ENCODE measurements at regions not wholly inside any gene's neighbourhood (a gene's known extent, or its start where the extent isn't known, plus 50 kb on each side); places are given as distances from the start of the nearest gene placed in this dataset.
"Not testable (repeated sequence)": the region's sequence is repeated elsewhere in the genome, so short reads cannot be mapped to it uniquely, and the experiment has no call there.

GRCh38 chr16:59632276-59632855, 898.2 kb upstream of the GOT2 start:
- DNase-seq: no peak

DNA sequence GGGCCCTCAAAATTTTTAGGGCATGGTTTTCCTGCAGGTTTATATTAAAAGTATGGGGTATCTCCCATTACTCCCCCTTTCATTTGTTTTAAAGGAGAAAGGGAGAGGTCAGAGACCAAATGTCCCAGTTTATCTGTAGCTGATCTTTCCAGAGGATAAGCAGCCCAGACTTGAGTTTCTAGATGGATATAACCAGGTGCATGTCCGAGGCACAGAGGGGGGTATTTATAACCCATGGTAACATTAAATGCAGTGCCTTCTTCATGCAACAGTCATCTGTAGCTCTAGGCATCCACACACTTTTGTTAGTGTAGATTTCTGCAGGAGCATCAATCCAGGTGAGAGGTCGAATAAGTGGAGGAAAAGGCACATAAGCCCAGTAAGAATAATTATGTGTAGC, 890.3 kb upstream of the GOT2 start:
- DNase-seq: not testable (repeated sequence)

- no peak for DNase-seq
Measured at GRCh38 chr16:59614466-59615240, 880.5 kb upstream of the GOT2 start.

GRCh38 chr16:59612910-59613620, 878.9 kb upstream of the GOT2 start:
- not testable (repeated sequence) for DNase-seq

DNA sequence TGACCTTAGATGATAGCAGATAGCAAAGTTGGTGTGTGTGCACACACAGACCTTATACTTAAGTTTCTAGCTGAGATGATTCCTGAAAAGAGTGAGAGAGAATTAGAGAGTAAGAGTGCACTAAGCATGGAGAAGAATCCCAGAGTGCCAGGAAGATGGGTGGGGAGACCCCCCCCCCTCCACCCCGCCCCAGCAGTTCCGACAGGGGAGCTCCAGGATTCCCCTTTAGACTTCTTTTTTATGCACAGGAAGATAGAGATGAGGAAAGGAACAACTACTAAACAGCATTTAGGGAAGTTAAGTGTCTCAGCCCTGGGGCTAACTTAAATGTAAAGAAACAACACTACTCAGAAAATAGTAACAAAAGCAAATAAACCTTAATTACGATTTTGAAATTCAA, 878.0 kb upstream of the GOT2 start:
- no peak for DNase-seq

DNA sequence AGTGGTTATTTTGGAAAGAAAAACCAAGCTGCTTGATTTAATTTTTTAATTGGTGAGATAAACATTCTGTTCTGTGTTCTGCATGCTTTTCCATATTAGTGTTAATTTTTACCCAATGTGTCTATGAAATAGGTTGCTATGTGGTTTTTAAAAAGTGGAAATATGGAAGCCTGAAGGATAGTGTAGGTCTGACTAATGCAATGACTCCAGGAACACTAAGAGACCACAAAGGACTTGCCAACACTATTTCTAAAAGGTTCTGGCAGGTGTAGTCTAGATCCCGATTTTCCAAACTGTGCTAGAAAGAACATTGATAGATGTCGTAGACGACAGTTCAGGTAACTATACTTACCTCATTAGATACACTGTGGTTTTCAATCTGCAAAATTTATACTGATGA, 877.4 kb upstream of the GOT2 start:
- no peak for DNase-seq

- no peak for DNase-seq
Measured at GRCh38 chr16:59605706-59606105, 871.6 kb upstream of the GOT2 start.

DNA sequence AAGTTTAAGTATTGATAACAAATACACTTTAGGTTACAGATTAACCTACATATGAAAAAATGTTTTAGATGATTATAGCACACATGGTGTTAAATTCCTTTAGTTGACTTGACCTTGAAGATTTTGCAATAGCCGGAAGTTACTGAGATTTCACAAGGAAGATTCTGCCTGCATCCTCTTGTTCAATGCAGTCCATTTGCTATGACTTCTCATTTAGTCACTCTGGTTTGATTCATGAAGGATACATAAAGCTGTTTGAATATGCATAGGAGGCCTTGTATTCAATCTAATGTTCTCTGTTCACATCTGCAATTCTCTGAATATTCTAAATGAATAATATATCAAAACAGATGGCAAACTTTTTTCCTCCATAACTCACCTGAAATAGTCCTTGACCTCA, 870.2 kb upstream of the GOT2 start:
- DNase-seq: no peak

- no peak for DNase-seq
Measured at GRCh38 chr16:59601452-59601851, 867.3 kb upstream of the GOT2 start.

- DNase-seq: no peak
Measured at GRCh38 chr16:59597269-59597668, 863.2 kb upstream of the GOT2 start.

DNA sequence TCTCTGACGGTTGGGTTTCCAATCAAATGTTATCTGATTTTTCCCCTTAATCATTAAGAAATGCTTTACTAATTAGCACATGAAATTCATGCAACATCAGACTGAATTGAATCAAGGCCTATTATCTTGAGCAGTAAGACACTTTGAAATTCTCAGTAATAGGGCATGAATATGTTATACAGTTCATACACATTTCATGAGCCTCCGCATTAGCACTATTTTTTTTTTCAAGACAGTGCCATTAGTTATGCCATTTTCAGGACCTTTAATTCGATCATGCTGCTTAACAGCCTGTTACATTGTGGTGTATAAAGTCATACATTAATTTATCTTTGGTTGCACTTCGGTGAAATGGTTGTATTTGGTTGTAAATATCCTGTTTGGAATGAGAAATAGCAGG, 862.6 kb upstream of the GOT2 start:
- DNase-seq: no peak

- no peak for DNase-seq
Measured at GRCh38 chr16:59593194-59593661, 859.1 kb upstream of the GOT2 start.

DNA sequence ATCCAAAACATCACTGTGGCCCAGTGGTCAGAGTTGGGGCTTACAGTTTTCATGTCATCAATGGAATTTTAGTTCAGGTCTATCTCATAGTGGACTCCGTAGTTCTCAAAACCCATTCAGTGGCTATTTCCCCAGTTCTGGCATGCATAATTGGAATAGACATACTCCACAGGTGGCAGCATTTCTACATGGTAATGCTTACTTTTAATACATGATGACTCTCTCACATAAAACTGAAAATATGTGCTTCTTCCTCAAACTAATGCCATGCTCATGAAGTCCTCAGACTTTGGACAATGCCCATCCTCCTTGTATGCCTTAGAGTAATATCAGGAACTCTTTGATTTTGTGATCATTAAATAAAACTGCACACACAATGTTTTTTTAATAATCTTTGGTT, 857.4 kb upstream of the GOT2 start:
- no peak for DNase-seq

DNA sequence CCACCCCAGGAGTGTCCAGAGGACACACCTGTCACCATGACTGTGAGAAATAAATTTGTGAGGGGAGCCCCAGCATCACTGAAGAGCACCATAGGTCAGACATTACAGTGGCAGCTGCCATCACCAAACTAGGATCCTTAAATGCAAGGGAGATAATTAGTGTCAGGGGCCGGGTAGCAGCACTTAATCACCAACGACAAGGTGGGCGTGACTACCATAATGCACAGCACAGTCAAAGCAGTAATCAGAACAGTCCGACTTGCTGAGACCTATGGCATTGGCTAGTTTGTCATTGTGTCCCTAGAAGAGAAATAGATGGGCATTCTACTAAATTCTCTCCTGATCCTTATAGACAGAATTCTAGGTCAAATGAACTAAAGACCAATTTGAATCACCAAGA, 856.7 kb upstream of the GOT2 start:
- DNase-seq: no peak

- DNase-seq: no peak
Measured at GRCh38 chr16:59586331-59586730, 852.2 kb upstream of the GOT2 start.

DNA sequence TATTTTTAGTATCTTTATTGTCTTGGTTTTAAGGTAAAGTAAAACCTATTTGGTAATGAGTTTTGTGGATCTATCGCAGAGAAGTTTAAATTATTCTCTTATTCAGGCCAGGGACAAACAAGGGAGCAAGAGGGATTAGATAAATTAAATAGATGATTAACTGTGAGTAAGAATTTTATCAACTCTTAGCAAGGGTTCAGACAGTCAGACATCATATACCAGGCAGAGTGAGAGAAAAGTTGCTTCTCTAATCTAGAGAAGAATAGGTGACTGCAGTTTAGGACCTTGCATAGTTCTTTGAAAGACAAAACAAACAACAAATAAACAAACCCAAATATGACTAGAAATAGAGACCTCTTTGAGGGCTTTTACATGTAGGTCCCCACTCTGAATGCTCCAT, 840.2 kb upstream of the GOT2 start:
- no peak for DNase-seq

GRCh38 chr16:59573528-59574271, 839.6 kb upstream of the GOT2 start:
- DNase-seq: no peak

DNA sequence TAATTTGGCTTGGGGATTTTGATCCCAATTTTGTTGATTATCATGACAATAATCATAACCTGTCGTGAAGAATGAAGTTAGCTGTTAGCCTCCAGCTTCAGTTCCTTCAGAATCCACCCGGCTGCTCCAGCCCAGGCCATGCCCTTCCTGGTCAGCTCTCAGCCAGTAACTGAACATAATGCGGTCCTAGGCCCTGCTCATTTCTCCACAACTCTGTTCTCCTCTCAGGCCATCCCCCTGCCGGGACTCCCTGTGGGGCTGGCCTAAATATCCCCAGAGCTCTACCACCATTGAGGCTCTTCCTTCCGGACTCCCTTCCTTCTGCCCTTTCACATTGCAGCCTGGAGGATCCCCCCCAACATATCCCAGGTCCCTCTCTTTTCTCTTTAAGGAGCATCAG, 833.4 kb upstream of the GOT2 start:
- DNase-seq: no peak

DNA sequence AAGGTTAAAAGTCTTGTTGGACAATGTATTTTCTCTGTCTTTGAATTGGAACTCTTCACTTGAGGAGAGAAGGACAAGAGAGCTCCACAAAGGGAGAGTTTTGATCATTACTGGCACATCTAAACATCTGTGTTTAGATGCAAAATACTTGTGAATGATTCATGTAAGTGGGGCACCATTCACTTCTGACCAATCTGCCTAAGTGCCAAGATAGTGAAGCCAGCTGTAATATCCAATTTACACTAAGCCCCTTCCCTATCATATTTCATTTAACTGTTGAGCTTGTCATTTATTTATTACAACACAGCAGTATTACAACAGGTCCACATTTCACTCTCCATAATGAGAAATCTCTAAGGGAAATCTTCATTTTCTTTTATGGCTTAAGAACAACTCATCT, 832.3 kb upstream of the GOT2 start:
- no peak for DNase-seq

- no peak for DNase-seq
Measured at GRCh38 chr16:59558679-59559078, 824.6 kb upstream of the GOT2 start.

DNA sequence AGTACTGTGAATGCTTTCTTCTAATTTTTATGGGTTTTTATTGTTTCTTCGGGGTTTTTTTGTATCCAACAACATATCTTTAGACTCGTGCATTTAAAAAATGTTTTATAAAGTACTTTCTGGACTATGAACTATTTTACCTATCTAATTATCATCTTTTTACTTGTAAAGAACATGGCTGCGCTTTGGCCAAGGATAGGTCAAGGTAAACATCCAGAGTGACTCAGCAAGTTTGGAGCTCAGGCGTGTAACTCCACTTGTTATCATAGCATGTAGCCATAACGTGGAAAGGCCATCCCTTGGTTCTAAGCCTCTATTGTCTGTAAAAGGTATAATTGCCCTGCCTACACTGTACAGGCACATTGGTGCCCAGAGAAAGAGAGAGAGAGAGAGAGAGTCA, 818.0 kb upstream of the GOT2 start:
- DNase-seq: no peak

GRCh38 chr16:59545721-59546120, 811.6 kb upstream of the GOT2 start:
- DNase-seq: no peak
